ENCODE measurements at regions not wholly inside any gene's neighbourhood (a gene's known extent, or its start where the extent isn't known, plus 50 kb on each side); places are given as distances from the start of the nearest gene placed in this dataset.

DNA sequence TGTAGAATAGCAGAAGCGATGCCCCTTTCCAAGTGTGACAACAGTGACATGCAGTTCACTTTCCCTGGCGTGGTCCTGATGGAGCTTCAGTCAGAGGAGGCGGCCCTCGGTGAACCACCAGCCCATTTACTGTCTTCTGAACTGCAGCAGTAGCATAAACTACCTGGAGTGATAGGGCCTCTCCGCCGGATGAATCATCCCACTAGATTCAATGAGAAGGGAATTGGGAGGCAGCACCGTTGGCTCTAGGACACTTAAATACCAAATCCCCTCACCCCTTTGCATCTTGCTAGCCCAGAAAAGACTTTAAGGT, 112.8 kb upstream of the GPR12 start:
- H3K9me2 ChIP-seq (ENCODE audit: insufficient read depth): no peaks in the 10 kb centered on the region
- H3K27ac ChIP-seq (ENCODE audit: low read depth, low read length): no peak overlapping the region
- no peaks in the 10 kb centered on the region for H3K4me1 ChIP-seq (ENCODE audit: control insufficient read depth in 1 of 2, insufficient read depth in 2 of 2, low read length in 2 of 2)
- peaks cover 30% of the 10 kb centered on the region; the same call in 1 of the 2 replicates for H3K27me3 ChIP-seq (ENCODE audit: insufficient read depth, low read length)
- H3K9ac ChIP-seq (ENCODE audit: low read length): no peak overlapping the region
- ChIA-PET RAD21 (ENCODE audit: low non-redundant PET in 1 of 2, low total read pairs in 2 of 2, uncharacterized antibody in 2 of 2, unreplicated experiment in 2 of 2) (interaction anchor here in 1 of 2 experiments (0.9 to 1.2 kb wide), 2 partner anchors 165 to 175 kb away, joined by 4 read pairs; no protein-coding TSS in a partner anchor), POLR2A (no interaction called here), CTCF (interaction anchor here (0.7 to 2.6 kb wide), 15 partner anchors 8 to 688 kb away, joined by 3 to 17 read pairs (median 4); no protein-coding TSS in a partner anchor)
- TF ChIP-seq POLR2A (IDR thresholded peaks at IDR 0.05; ENCODE audit: borderline replicate concordance, extremely low read depth, insufficient read depth, insufficient read length) (no peak), EZH2 (IDR thresholded peaks at IDR 0.05) (no peak), YY1 (IDR thresholded peaks at IDR 0.05; ENCODE audit: extremely low read depth, insufficient replicate concordance, low read depth, low read length) (no peak), ZNF274 (IDR thresholded peaks at IDR 0.05; ENCODE audit: low read depth, low read length) (no peak), EZH2phosphoT487 (IDR thresholded peaks at IDR 0.05; ENCODE audit: borderline replicate concordance) (no peak), CEBPB (IDR thresholded peaks at IDR 0.05; ENCODE audit: low read depth) (no peak), SIN3A (IDR thresholded peaks at IDR 0.05; ENCODE audit: low read depth) (no peak), RAD21 (IDR thresholded peaks at IDR 0.05; ENCODE audit: low read depth) (no peak), CBX3 (IDR thresholded peaks at IDR 0.05; ENCODE audit: low read depth) (no peak), SRF (IDR thresholded peaks at IDR 0.05; ENCODE audit: low read depth) (no peak), EGR1 (IDR thresholded peaks at IDR 0.05; ENCODE audit: low read depth) (no peak), FOSL1 (IDR thresholded peaks at IDR 0.05; ENCODE audit: low read depth) (no peak), ZFX (IDR thresholded peaks at IDR 0.05) (no peak)
- TF ChIP-seq, protein P1, sequence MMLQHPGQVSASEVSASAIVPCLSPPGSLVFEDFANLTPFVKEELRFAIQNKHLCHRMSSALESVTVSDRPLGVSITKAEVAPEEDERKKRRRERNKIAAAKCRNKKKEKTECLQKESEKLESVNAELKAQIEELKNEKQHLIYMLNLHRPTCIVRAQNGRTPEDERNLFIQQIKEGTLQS (IDR thresholded peaks at IDR 0.05): no peak
- TF ChIP-seq, protein P2, sequence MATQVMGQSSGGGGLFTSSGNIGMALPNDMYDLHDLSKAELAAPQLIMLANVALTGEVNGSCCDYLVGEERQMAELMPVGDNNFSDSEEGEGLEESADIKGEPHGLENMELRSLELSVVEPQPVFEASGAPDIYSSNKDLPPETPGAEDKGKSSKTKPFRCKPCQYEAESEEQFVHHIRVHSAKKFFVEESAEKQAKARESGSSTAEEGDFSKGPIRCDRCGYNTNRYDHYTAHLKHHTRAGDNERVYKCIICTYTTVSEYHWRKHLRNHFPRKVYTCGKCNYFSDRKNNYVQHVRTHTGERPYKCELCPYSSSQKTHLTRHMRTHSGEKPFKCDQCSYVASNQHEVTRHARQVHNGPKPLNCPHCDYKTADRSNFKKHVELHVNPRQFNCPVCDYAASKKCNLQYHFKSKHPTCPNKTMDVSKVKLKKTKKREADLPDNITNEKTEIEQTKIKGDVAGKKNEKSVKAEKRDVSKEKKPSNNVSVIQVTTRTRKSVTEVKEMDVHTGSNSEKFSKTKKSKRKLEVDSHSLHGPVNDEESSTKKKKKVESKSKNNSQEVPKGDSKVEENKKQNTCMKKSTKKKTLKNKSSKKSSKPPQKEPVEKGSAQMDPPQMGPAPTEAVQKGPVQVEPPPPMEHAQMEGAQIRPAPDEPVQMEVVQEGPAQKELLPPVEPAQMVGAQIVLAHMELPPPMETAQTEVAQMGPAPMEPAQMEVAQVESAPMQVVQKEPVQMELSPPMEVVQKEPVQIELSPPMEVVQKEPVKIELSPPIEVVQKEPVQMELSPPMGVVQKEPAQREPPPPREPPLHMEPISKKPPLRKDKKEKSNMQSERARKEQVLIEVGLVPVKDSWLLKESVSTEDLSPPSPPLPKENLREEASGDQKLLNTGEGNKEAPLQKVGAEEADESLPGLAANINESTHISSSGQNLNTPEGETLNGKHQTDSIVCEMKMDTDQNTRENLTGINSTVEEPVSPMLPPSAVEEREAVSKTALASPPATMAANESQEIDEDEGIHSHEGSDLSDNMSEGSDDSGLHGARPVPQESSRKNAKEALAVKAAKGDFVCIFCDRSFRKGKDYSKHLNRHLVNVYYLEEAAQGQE (IDR thresholded peaks at IDR 0.05; ENCODE audit: low read depth): no peak
- TF ChIP-seq, protein P3, sequence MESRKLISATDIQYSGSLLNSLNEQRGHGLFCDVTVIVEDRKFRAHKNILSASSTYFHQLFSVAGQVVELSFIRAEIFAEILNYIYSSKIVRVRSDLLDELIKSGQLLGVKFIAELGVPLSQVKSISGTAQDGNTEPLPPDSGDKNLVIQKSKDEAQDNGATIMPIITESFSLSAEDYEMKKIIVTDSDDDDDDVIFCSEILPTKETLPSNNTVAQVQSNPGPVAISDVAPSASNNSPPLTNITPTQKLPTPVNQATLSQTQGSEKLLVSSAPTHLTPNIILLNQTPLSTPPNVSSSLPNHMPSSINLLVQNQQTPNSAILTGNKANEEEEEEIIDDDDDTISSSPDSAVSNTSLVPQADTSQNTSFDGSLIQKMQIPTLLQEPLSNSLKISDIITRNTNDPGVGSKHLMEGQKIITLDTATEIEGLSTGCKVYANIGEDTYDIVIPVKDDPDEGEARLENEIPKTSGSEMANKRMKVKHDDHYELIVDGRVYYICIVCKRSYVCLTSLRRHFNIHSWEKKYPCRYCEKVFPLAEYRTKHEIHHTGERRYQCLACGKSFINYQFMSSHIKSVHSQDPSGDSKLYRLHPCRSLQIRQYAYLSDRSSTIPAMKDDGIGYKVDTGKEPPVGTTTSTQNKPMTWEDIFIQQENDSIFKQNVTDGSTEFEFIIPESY (IDR thresholded peaks at IDR 0.05; ENCODE audit: extremely low read depth, insufficient replicate concordance, low read length): no peak
- TF ChIP-seq, protein P4, sequence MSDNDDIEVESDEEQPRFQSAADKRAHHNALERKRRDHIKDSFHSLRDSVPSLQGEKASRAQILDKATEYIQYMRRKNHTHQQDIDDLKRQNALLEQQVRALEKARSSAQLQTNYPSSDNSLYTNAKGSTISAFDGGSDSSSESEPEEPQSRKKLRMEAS (IDR thresholded peaks at IDR 0.05): no peak
- TF ChIP-seq, protein P5, sequence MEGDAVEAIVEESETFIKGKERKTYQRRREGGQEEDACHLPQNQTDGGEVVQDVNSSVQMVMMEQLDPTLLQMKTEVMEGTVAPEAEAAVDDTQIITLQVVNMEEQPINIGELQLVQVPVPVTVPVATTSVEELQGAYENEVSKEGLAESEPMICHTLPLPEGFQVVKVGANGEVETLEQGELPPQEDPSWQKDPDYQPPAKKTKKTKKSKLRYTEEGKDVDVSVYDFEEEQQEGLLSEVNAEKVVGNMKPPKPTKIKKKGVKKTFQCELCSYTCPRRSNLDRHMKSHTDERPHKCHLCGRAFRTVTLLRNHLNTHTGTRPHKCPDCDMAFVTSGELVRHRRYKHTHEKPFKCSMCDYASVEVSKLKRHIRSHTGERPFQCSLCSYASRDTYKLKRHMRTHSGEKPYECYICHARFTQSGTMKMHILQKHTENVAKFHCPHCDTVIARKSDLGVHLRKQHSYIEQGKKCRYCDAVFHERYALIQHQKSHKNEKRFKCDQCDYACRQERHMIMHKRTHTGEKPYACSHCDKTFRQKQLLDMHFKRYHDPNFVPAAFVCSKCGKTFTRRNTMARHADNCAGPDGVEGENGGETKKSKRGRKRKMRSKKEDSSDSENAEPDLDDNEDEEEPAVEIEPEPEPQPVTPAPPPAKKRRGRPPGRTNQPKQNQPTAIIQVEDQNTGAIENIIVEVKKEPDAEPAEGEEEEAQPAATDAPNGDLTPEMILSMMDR (IDR thresholded peaks at IDR 0.05 in 2 of 3, conservative IDR thresholded peaks at IDR 0.05 in 1 of 3; ENCODE audit: borderline replicate concordance in 1 of 3, insufficient read depth in 1 of 3, low read depth in 2 of 3, low read length in 2 of 3): no peak
- intact Hi-C loops (cut with micrococcal nuclease): loop anchor here (1.0 kb wide), 1 partner anchor 166 kb away; no protein-coding TSS in a partner anchor
- no peak overlapping the region for H3K4me2 ChIP-seq (ENCODE audit: low read length)
- no TSS peak for BruUV-seq (replicated peaks)
- H3K4me3 ChIP-seq (replicated peaks in 1 of 2; ENCODE audit: low read depth in 1 of 2, low read length in 2 of 2): no peak overlapping the region
- DNase-seq (ENCODE audit: low read depth, low spot score) (no peak), ATAC-seq (no peak)
- H3K9me3 ChIP-seq (ENCODE audit: control insufficient read depth in 1 of 2, insufficient read depth in 1 of 2, low read depth in 1 of 2, low read length in 2 of 2): peaks cover 0 to 6% of the 10 kb centered on the region in 2 experiments; a peak in 1 of 4 replicates
- no peaks in the 10 kb centered on the region for H3K36me3 ChIP-seq (ENCODE audit: control insufficient read depth in 1 of 2, insufficient read depth in 2 of 2, low read length in 2 of 2)
- no peak overlapping the region for H2AFZ ChIP-seq (ENCODE audit: low read depth, low read length, poor library complexity, severe bottlenecking)
- H3K79me2 ChIP-seq (ENCODE audit: insufficient read depth, low read length): no peaks in the 10 kb centered on the region
- no peaks in the 10 kb centered on the region for H4K20me1 ChIP-seq (ENCODE audit: insufficient read depth)
